GM19035 (cell line): ENCODE measurements at regions not wholly inside any gene's neighbourhood (a gene's known extent, or its start where the extent isn't known, plus 50 kb on each side); places are given as distances from the start of the nearest gene placed in this dataset.

Source experiments
- ATAC-seq: cut with Tn5 transposase; IDR thresholded peaks from one replicate; pipeline ENCODE4 v1.9.1; 2021; ENCODE audit not compliant: unreplicated experiment

DNA sequence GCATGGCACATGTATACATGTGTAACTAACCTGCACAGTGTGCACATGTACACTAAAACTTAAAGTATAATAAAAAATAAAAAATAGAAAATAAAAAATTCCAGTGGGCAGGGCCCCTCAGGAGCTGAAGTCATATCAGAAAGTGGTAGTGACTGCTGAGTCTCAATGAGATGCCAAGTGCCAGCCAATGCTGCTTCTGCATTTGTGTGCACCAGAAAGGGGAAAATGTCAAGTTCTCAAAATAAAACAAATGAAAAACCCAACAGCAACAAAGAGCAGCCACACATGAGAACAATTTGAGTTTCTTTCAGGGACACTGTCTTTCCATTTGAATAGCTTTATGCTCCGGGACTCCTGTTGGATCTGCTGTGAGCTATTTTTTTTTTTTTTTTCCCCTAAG is 117.2 kb upstream of the CCDC112 start:
- no peak for ATAC-seq

DNA sequence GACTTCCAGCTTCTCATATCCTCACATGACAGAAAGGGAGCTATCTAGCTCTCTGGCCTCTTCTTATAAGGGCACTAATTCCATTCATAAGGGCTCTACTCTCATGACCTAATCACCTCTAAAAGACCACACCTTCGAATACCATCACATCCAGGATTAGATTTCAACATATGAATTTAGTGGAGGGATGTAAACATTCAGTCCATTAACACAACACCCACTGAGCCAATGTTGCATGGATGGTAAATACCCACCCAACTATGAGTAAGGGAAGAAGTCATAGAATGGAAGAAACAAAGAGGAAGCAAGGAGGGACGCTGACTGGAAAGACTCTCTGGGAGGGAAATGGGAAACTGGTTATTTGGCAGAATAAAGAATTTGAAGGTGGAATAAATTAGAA is 112.6 kb upstream of the CCDC112 start:
- ATAC-seq = no peak

DNA sequence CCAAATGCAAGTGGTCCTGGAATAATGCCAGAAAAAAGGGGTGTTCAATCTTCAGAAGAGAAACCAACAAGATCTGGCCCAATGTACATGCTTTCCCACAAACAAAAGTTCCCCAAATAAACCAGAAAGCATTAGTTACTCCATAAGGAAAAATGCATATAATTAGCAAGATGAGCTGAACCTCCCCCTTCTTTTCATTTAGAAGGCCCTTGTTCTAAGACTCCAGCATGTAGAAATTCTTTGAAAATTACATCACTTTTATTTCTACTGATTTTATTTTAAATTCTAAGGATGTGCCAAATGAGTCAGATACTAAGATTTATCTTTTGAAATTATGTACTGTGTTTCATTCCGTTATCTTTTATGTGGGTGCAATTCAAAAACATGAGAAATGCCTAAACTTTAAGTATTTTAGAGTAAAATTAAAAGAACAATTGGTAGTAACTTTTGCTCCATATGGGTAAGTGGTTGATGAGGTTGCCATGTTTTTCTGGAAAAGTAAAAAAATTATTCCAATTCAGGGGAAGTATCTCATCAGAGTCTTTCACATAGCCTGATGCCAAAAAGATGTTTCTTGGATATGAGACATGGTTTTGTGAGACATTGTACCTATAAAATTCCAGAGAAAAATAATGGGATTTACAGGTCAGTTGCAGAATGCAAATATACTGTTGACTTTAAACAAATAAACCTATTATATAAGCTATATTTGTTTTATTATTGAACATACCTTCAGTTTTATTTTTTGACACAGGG is 106.5 kb upstream of the CCDC112 start:
- no peak for ATAC-seq

DNA sequence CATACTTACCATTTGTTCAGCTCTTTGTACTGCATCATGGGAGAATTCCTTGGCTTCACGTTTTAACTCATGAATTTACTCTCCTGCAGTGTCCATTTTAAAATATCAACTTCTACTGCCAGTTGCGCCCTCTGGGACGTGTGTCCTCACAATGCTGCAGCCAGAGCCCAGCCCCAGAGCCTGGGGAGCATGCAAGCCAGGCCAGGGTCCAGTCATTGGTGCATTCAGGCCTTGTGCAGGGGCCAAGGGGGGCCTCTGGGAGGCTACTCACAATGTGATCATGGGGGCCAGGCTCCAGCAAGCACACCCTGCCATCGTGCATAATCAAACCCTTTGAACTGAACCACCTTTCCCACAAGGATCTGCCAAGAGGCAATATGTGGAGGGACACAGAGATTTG is 105.6 kb upstream of the CCDC112 start:
- no peak for ATAC-seq

DNA sequence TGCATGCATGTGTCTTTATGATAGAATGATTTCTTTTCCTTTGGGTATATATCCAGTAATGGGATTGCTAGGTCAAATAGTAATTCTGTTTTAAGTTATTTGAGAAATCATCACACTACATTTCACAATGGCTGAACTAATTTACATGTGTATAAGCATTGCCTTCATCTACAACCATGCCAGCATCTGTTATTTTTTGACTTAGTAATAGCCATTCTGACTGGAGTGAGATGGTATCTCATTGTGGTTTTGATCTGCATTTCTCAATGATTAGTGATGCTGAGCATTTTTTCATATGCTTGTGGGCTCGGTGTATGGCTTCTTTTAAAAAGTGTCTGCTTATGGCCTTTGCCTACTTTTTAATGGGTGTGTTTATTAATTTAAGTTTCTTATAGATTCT is 102.3 kb upstream of the CCDC112 start:
- ATAC-seq = no peak

DNA sequence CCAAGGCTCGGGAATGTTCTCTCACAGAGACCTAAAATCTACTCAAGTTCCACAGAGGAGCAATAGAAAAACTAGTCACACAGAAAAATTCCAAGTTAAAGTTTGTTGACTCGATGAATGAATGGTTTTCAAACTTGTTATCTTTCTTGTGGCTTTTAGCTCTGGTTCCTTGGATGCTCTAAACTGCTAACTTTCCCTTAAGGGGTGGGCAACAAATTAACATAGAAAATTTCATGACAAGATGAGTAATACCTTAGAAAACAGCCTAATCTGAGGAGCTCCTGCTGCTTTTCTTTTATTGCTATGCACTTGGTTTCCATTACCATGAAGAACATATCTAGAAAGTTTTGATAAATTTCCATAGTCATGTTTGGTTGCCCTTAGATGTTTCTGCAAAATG is 100.2 kb upstream of the CCDC112 start:
- ATAC-seq = no peak

DNA sequence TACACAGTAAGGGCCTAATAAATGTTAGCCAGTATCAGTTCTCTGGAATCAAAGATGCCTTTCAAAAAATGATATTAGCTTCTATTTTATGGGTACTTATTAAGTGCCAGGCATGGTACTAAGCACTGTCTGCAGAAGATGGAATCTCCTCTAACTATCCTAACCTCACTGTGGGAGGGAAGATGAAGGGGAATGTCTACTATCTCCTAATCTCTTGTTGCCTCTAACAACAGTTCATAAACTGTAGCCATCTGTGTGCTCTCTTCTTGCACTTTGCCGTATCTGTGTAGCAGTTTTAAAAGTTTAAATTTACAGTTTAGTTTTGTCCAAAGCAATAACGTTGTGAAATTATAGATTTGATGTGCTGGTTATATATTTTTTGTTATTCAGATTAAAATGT is 99.6 kb upstream of the CCDC112 start:
- ATAC-seq = no peak

DNA sequence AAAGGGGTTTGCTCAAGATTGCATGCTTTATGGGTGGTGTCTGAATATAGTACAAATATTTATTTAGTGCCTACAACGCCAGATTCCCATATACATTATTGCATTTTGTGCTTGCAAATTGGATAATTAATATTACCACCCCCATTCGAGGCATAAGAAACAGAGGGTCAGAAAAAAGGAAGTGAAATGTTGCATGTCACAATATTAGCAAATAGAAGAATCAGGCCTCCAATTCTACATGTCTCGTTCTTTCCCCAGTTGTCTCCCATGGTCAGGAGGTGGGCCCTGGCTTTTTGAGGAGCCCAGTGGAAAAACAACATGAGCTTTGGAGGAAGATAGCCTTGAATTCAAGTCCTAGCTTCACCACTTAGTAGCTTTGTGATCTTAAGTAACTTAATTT is 98.1 kb upstream of the CCDC112 start:
- ATAC-seq = no peak

DNA sequence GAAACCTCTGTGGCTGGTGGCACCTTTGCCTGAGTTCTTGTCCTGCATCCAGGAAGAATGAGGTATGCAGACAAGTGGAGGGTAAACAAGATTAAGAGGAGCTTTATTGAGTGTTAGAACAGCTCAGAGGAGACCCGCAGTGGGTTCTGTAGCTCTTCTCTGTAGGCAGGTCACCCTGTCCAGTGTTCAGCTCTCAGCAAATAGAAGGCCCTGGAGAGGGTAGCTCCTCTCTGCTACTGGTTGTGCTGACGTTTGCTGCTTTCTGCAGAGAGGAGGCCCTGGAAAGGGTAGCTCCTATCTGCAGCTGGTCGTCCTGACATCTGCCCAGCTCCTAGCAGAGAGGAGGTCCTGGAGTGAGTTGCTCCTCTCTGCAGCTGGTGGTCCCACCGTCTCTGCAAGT is 96.8 kb upstream of the CCDC112 start:
- ATAC-seq = no peak

DNA sequence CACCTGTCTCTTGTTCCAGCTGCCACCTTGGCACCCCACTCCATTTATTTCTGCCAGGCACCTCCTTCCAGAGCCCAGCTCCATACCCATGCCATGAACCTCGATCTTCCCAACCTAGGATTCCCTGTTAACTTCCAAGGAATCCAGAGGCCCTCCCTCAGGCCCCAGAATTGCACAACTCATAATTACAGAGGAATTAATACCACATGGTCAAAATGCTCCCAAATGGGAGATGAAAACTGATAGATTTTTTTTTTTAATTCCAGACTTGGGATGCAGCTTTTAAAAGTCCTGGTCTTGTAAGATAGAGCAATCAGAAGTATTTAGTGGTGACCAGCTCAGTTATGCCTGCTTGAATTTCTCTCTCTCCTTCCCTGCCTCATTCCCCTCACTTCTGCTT is 96.2 kb upstream of the CCDC112 start:
- ATAC-seq = no peak

DNA sequence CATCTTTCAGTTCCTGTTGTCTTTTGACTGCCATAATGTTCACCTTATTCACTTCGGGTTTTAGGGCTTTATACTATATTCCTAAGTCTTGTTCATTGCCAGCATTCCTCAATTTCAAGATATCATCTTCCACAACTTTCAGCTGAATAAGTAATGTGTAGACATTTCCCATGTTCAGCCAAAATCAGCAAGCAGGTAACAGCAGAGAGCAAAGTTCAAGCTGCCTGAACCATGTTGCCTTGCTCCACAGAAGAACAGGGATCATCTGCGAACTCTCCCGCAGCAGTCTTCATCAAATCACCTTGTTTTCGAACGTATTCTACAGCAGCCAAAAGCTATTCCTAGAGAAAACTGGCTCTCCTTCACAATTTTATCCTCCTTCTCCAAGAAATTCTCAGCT is 95.3 kb upstream of the CCDC112 start:
- ATAC-seq = no peak

DNA sequence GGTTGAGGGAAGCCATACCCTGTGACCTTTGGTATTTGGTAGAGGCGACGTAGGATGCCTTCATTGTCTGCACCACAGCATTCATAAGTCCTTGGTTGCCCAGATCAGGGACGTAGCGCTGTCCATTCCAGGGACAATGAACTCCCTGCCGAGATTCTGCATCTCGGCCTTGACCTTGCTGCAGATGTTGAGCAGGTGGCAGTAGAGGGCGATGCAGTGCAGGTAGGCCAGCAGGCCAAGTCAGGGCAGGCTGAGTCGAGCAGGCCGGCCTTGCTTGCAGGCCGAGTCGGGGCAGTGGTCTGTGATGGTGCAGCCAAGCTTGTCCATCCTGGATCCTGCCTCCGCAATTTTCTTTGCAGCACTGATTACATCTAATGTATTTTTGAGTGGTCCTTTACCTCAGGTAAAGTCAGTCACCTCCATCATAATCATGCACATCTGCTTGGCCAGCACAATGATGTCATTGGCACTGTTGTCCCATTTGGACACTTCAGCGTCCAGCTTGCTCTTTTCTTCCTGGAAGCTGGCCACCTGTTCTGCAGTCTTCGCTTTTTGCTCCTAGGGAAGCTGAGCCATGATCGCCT is 93.4 kb upstream of the CCDC112 start:
- no peak for ATAC-seq

DNA sequence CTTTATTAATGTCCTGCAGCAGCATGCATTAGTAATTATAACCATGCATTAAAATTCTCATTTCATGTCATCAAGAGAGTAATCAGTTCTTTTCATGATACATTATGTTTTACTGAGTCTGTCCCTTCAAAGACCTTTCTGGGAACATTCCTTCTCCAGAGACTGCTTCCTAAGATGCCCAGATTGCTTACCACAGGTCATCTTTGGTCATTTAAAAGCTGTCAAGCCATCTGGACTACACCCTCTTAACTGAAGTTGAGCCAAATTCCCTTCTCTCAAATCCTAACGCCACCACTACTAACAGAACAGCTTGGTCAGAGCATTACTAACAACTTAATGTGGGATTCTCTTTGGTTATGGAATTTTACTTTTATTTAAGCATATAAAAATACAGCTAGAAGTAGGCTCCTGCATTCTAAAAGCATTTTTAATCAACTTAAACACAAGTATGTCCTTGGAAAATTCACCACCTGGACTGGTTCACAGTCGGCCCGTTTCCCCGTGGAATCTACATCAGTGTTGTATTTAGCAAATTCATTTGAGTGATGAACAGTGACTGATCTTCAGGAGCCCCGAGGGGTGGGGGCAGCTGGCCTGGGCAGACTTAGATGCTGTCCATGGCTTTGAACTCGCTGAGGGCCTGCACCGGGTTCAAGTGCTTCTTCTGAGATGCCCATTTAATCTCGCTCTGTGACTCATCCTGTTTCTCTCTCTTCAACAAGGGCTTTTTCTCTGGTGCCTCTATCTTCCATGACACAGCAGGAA is 92.8 kb upstream of the CCDC112 start:
- no peak for ATAC-seq

DNA sequence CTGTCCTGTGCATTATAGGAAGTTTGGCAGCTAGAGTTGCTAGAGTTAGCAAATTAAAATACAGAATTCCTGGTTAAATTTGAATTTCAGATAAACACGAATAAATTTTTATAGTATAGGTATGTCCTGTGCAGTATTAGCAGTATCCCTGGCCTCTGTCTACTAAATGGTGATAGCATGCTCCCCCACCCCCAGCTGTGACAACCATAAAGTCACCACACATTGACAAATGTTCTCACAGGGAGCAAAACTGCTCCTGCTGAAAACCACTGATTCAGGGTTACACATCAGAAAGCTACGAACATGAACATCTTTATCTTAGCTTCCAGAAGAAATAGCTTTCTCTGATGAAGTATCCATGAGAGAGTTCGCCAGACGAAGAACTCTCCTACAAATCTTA is 91.8 kb upstream of the CCDC112 start:
- no peak for ATAC-seq

DNA sequence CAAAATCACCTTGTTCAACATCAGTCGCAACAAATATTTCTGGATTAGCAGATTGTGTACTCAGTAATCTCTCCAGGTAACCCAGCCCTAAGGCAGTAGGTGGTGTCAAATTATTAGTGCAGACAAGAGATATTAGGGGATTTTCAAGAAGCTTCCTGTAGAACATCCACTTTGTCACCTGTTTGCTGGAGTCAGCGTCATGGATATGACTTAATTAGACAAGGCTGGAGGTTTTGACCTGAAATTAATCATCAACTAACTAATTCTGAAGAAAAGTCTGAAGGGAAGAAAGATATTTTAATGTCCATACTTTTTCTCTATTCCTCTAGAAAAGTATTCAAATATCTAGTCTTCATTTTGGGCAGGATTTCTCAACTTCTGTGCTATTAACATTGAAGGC is 91.4 kb upstream of the CCDC112 start:
- ATAC-seq = no peak

DNA sequence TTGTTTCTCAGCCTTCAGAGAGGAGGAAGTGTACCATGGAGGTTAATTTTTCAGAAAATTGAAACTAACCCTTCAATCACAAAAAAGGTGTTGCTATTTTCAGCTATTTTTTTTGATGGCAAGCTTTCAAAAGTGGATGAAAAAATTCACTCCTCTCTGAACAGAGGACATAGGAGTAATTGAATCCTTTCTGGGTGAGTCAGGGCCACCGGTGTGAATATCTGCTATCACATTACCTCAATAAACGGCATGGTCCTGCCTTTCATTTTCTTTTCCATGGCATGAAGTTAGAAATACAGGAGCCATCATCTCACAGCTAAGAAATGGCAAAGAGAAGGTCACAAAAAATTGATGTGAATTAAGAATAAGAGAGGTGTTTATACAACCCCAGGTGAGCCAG is 90.2 kb upstream of the CCDC112 start:
- no peak for ATAC-seq

DNA sequence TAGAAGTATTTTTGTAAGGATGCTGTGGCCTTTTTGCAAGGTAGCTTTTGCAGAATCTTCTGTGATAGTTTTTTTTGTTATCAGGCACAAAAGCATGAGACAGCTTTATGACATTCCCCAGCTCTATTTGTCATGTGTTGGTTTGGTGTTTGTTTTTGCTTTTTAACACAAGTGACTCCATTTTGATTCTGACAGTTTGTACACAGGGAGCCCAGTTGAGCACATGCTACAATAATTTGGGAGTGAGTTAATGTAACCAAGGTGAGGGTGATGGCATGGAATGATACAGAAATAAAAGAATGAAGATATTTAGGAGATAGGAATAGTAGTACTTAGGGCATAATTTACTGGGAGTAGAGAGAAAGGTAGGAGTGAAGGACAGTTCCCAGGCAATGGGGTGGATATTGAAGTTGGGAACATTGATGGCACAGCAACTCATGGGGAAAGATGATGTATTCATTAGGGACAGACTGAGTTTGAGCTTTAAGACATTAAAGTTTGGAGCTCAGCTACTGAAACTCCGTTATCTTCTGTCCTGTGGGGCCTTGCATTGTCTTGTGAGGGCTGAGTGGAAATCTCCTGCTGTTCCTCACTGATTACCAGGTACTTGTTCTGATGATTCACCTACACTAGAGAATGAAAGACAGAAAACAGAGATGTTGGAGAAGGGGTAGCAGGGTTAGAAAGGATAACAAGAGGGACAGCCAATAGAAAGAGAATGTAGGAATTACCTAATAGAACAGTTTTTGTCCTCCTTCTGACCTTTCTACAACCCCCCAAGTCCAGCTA is 88.3 kb upstream of the CCDC112 start:
- no peak for ATAC-seq

DNA sequence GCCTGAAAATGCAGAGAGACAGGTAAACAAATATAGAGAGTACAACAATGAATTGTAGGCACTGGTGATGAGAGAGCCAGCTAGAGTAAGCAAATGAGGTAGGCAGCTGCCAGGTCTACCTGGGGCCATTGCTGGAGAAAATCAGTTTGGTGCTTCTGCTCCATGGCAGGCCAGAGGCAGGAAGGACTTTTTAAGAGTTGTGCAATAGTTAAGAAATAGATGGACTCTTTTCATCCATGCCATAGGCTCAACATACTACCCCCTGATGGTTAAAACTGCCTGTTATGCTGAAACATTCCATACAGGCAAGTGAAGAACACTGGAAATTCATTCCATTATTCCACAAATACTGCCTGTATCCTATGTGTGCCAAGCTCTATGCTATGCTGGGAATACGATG is 86.5 kb upstream of the CCDC112 start:
- ATAC-seq = no peak

DNA sequence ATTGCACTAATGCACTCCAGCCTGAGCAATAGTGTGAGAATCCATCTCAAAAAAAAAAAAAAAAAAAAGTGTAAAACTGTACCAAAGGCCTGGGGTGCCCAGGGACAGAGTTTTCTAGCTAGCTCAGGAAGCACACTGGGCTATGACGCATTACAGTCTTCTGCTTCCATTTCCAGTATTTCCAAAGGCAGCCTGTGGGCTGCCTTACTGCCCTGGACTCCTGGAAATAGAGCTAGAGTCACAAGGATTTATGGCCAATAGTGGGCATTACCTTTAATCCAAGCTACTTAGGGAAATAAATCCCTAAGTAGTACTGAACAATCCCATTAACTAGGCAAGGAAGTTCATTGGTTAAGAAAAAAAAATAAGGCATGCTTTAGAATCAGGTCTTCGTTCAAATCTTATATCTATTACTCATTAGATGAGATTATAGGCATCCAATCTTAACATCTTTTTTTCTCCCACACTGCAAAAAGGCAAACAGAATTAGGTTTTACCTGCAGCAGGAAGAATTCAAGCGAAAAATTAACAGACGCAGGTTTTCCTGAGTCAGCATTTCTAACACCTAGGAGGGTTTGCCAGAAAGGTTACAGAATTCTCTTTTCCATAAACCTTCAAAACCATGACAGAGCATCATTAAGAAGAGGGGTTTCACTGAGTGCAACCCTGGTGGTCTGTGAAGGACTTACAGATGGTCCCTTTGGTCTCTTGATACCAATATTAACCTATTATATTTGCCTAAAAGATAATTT is 85.6 kb upstream of the CCDC112 start:
- ATAC-seq = no peak

DNA sequence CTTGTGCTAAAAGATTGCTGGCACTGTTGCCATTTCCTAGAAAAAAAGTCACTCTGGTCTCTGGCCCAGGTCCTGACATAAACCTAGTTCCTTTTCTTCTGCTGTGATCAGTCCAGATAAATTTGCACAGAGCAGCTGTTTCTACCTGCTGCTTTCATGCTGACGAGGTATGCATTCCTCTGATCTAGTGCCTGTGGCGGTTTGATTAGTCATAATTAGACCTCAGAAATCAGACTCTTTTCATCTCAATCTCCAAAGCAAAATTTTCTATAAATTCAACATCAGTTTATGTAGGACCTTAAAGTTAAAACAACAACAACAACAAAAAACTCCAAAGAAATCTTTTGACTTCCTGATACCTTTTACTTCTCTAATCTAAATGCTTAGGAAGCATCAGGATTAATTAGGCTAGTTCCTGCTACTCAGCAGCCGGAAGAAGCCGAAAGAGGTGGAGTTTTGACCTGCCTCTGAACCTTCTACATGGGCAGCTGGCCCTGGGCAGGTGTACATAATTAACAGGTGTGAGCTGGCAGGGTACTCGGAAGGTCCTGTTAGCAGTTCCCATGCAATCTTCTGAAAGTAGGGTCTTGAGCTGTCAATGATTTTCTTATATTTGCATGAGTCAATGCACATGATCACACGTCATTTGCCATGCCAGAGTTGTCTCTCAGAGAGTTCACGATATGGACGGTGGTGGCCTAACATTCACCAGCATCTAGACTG is 83.3 kb upstream of the CCDC112 start:
- peak; percentile 65 for ATAC-seq
